SKM-1 treated with dmso at 0.1 percent for 144 hours (cell line): ENCODE measurements at regions not wholly inside any gene's neighbourhood (a gene's known extent, or its start where the extent isn't known, plus 50 kb on each side); places are given as distances from the start of the nearest gene placed in this dataset.
A peak's percentile ranks its signal among the peaks of the same experiment; 100 is the strongest.

Experiments used
- DNase-seq: peaks from one replicate; lab custom pipeline; 2025; ENCODE audit not compliant: unreplicated experiment; lab: John Stamatoyannopoulos, UW

DNA sequence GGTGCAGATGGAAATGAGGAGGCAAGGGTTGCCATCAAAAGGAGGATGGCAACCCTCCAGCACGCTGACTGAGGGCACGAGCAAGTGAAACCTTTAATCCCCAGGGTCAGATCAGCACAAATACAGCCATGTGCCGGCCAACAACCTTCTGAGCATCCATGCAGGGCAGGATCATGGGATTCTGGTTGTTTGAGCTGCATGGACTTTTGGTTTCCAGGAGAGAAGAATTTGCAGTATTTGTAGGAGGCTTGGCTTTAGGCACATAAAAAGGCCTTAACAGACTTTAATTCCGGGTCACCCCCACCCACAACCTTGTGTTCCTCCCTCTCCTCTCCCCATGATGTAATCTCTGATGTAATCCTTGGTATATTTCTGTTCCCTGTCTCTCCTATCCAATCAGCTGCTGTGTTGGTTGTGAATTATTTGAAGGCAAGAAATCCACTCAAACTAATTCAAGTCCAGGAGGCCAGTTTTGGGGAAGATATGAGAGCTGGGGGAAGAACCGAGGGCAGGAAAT, 254.3 kb downstream of the SHQ1 start:
- DNase-seq: peak; percentile 75

DNA sequence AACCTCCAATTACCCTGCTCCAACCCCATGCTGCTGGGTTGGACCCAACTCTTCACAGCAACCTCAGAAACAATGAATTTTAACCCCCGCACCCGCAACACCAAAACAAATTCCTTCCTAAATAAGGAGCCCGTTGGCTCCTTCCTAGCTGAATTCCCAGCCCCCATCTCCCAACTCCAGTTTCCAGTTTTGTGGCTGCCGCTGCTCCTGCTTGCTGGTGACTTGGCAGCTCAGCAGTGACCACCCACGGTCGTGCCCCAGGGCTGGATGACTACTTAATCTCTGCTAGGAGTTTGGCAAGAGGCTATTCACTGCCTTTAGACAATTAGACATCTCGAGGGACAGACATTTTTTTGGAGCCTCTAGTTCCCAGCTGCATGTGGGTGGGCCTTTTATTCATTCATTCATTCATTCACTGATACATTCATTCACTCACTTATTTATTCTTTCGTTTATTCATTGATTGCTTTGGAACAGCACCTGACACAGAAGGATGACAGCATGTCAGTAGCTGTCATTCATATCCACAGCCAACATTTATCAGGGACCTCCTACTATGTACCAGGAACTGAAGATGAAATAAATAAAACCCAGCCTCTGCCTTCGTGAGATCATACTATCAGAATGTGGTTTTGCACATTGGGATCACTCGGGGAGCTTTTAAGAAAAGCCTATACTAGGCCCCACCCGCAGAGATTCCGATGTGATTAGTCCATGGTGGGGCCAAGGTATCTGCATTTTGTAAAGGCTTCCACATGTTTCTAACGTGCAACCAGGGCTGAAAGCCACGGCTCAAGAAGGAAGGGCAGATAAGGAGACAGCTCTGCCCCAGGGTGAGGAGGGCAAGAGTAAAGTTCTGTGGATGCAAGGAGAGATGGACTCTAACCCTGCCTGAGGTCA, 256.5 kb downstream of the SHQ1 start:
- DNase-seq: no peak

DNA sequence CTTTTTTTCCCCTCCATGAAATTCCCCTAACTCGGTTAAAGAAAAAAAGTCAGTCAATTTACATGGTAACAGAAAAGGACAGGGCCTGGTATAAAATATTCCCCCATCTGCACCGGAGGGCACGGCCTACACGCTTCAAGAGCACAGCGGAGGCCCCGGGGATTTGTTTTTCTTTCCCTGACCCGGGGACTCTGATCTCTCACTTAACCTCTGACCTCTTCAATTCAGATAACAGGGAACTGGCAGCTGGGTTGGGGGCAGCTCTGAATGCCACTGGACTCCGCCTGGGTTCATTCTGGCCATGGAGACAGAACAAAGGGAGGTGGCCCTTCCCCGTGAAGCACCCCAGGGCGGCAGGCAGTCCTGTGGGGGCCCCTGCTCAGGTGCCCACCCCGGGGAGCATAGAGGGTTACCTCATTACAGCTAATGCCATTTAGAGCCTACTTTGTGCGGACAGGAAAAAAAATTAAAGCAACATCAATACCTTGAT, 257.5 kb downstream of the SHQ1 start:
- no peak for DNase-seq

DNA sequence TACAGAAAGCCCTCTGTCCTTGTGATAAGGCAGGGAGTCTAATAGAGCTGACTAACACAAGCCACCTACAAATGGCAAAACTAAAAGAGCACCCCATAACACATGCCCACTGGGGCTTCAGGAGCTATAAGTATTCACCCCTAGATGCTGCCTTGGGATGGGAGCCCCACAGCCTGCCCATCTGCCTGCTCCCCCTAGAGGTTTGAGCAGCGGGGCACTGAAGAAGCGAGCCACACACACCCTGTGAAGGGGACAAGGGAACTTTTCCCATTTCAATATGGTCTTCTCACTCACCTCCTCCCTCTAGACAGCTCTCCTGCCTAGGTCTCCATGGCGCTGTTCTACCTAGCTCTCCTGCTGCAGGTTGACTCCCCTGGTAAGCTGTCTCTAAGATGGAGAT, 261.0 kb downstream of the SHQ1 start:
- DNase-seq: no peak

DNA sequence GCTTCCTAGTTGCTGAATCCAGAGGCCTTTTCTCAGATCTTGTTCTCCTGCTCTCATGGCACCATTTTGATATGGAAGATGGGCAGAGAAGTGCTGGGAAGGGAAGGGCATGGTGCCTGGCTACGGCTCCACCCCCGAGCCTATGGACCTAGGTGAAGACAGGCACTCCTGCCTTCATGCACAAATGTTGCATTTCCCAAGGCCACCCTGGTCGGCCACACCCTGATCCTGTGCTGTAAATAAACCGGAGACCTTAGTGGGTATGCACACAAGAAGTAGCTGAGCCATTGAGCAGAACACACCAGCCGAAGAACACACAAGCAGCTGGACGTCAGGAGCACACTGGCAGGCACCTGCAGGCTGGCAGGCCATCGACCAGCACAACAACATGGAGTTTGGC, 261.6 kb downstream of the SHQ1 start:
- no peak for DNase-seq

DNA sequence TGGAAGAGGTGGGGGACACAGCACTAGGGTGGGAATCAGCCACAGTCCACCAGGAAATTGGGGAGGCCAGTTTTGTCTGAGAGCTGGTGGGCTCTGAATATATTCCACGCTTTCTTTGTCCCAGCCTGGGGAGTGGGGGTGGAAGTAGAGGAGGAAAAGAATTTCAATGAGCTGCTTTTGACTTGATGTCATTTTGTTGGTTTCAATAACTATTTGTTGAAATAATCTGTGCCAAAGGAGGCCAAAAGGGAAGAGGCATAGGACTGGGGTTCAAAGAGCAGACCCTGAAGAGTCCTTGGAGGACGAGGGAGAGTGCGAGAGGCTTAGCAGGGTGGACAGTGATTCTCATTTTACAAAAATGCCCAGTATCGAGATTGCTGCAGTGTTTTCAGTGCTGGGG, 262.3 kb downstream of the SHQ1 start:
- no peak for DNase-seq

DNA sequence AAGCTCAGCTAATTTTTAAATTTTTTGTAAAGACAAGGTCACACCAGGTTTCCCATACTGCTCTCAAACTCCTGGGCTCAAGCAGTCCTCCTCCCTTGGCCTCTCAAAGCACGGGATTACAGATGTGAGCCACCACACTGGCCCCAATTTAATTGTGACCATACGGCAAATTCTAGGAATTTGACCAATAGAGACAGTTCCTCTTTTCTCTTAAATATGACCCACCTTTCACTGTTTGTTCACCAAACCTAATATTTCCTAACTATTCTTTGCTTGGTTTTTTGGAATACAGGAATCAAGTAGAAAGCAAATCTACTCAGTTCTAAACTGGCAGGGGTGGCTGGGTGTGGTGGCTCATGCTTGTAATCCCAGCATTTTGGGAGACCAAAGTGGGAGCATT, 264.0 kb downstream of the SHQ1 start:
- DNase-seq: no peak

DNA sequence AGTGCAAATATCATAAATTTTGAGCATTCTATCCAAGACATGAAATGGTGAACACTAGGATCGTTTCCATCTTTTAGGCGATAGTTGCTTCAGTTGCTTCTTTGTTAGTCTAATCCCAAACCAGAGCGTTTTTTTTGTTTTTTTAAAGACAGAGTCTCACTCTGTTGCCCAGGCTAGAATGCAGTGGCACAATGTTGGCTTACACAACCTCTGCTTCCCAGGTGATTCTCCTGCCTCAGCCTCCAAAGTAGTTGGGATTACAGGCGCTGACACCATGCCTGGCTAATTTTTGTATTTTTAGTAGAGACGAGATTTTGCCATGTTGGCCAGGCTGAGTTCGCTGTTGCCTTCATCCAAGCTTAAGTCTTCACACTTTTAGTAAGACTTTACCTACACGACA, 265.3 kb downstream of the SHQ1 start:
- DNase-seq: no peak

DNA sequence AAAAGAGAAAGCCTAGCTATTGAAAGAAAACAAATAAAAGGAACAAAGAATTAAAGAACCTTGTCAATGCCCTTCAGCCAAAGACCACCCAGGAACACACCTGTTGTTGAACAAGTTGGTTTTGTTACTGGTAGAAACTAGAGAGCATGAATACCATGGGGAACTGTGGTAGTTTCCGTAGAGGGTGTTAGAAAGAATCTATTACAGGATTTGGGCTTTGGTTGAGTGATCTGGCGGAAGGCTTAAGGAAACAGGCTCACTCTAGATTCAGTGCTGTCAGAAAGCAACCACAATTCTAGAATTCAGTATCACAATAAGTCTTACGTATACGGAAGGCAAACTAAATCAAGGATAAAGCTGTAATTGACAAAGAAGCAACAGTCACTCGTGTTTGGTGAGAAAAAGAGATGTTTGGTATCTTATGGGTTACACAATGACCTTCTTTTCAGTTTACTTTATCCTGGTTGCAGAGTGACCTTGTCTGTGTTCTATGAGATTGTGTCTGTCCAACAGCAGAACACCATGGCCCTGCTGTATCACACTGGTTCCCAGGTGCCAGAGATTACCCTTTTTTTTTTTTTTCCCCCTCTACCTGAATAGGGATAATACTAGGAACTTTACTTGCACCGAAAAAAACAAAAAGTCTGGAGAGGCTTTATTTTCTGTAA, 265.9 kb downstream of the SHQ1 start:
- DNase-seq: no peak

DNA sequence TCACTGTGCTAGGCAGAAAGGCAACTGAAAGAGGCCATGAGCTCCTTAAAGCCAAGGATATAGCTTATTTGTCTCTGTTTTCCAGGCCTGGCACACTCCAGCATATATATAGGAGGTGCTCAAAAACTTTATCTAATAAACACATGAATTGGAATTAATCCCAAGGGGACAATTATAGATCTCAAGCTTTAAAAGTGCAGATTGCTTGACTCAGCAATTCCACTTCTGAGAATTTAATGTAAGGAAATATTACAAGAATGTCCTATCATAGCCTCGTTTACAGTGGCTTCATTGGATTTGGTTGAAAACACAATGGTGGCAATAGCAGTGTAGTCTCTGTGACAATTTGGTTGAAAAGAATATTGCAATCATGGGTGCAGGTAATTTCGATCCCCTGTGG, 267.3 kb downstream of the SHQ1 start:
- DNase-seq: no peak

DNA sequence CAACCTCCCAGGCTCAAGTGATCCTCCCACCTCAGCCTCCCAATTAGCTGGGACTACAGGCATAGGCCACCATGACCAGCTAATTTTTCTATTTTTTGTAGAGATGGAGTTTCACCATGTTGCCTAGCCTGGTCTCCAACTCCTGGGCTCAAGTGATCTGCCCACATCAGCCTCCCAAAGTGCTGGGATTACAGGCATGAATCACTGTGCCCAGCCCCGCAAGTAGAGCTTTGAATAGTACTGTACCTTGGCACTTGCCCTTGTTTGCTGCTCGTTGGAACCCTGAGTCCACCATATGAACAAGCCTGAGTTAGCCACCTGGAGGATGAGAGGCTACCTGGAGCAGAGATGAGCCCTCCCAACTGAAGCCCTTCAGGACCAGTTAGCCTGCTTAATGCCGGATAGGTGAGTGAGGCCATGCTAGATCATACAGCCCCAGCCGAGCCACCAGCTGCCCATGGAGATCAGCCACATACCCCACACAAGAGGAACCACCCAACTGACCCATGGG, 267.9 kb downstream of the SHQ1 start:
- no peak for DNase-seq

DNA sequence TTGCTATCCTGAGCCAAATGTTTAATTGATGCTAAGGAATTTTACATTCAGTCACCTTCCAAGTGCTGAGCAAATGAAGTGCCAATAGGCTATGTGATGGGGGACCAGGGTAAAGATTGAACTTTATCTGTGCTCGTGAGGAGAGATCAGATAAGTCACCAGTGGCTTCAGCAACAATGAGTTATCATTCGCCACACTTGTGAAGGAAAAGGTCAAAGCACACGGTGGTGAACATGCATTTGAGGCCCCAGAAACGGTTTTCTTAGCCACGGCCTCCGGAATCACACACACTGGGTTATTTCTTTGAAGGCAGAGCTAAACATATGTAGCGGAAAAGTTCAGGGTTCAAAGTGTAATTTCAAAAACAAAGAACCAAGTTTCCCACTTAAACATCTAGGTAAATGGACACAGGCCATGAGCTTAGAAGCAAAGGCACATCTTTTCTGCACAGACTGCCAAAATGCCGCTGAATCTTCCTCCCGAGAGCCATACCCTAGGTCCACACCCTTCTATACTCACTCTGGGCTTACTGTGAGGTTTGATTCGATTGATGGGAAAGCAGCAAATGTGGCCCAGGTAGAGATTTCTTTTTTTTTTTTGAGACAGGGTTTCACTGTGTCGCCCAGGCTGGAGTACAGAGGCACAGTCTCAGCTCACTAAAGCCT, 268.5 kb downstream of the SHQ1 start:
- no peak for DNase-seq

DNA sequence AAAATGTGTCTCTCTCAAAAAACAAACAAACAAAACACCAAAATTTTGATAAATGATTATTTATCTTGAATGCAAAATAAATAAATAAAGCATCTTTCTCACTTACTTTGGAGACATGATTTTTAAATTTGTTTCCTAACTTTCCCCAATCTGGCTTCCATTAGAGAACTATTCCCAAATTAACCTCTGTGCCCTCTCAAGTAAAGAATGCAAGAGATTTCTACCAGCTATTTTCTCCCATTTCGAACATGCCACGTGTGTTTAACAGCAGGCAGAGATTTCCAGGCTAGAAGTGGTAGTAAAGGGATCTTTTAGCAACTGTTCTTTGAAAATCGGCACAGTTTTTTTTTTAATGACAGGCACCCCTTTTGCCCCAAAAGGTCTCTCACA, 269.1 kb downstream of the SHQ1 start:
- DNase-seq: no peak

DNA sequence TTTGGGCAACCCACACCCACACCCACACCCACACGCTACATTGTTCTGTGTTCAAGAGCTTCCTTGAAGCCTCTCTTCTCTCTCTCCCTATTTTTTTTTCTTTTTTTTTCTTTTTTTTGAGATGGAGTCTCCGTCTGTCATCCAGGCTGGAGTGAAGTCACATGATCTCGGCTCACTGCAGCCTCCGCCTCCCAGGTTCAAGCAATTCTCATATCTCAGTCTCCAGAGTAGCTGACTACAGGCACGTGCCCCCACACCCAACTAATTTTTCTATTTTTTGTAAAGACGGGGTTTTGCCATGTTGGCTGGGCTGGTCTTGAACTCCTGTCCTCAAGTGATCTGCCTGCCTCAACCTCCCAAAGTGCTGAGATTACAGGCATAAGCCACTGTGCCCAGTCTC, 271.1 kb downstream of the SHQ1 start:
- DNase-seq: no peak

DNA sequence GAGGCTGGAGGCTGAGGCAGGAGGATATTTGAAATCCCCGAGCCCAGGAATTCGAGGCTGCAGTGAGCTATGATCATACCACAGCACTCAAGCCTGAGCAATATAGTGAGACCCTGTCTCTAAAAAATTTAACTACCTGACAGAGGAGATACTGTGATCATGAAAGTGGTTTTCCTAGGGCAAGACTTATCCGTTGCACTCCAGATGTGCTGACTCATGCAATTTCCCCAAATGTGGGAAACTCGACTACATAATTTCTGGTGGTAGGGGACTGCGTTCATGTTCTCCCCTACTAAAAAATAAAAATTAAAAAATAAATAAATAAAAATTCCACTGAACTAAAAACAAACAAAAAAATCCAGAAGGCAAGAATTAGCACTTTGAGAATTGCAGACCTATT, 271.7 kb downstream of the SHQ1 start:
- DNase-seq: no peak

DNA sequence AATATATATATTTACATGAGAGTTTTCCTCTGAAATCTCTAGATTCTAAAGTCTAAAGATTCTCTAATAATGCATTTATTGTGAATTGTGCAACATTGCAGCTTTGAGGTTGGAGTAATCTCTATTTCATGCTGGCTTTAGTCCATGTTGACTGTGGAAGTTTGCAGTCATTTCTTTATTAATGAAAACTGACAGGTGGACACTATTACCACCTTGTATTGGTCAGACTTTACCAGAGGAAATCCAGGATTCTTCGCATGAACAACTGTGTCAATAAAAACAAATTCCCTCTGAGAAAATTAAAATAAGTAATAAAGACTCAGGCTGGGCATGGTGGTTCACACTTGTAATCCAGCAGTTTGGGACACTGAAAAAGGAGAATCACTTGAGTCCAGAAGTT, 274.1 kb downstream of the SHQ1 start:
- DNase-seq: no peak

DNA sequence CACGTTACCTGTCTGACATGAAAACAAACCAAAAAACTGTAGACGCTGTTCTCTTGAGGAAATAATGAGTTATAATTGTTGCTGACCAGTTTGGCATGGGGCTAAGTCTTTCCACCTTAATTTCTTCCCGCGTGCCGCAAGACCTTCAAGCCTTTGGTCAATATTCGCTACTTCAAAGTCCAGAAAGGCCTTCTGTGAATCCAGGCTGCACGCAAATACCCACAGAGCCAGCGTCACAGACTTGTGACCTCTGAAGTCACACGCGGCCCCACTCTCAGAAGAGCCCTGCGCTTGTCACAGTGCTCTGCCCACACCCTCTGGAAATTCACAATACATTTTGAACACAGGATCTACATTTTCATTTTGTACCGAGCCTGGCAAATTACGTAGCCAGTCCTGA, 275.2 kb downstream of the SHQ1 start:
- no peak for DNase-seq

DNA sequence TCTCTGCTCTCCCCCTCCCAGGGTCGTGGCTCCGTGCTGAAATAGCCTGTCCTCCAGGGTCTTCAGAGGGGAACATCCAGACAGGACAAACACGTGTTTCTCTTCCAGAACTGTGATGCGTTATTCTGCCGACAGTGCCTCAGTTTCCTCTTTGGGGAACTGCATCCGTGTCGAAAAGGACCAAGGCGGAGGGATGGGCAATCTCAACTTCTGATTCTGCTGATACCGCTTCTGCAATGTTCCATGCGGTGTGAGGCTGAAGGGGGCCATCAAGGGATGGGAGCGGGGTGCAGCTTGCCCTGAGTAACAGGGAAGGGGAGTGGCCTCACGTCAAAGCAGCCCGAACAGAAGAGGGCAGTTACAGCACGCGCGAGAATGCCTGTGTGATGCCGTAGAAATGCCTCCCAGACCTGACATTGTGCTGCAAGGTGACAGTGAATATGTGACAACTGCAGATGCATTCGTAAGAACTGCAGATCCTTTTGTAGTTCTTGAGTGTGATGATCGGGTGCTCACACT, 275.7 kb downstream of the SHQ1 start:
- DNase-seq: no peak

DNA sequence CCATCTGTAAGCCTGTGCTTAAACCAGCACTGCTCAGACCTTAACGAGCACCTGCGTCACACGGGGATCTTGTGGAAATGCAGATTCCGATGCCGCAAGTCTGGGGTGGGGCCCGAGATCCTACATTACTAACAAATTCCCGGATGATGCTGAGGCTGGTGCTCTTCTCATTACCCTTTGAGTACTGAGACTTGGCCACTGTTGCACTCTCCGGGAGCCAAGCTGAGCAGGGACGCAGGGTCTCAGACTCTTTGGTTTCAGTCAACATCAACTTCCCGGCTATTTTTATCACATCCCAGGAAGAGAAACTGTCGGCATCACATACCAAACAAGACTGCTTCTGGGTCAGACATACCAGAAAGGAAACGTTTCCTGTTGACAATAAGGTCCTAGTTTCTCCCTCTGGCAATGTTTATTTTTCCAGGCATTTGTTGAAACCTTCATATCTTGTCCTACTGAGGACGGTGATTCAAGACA, 276.6 kb downstream of the SHQ1 start:
- DNase-seq: no peak

DNA sequence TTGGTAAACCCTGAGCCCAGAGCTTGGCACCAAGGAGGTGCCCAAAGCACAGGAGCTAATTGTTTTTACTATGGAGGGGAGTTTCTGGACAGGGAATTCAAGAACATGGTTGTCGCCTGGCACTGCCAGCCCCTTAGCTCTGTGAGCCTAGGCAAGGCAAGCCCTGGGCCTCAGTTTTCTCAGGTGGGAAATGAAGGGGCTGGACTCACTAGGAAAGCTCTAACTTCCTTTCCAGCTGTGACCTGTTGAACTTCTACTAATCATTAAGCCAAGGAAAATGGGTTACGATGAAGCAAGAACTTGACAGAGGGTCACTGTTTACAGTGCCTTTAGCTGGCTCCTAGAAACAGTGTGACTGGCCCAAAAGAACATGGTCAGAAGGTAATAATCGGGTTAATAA, 277.2 kb downstream of the SHQ1 start:
- DNase-seq: no peak

DNA sequence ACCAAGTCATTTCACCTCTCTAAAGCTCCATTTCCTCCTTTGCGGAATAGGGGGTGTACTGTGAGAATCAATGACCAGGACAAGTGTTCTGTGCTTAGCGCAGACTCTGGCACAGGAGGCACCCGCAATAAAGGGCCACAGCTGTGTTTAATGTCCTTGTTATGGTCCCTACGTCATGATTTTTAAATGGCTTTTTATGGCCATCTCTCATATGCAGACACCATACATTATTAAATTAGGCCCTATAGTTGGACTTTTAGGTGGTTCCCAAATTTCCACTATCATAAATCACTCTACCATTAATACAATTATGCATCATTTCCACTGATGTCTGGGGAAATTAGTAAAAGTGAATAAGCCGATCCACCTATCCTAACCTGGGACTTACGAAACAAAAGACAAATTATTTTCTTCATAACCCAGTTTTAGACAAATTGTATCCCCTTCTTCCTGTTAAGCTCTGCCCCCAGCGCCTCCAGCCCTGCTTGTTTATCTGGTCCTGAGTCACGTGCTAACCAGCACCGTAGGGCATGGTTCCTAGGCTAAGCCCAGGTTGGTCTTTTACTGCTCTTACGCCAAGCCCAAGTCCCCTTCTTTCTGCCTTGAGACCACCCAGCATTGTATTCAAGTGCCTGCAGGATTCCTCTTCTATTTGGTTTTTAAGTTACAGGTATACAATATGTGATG, 278.3 kb downstream of the SHQ1 start:
- DNase-seq: no peak
